Colonic mucosa (tissue), 4 donors: ENCODE measurements at regions not wholly inside any gene's neighbourhood (a gene's known extent, or its start where the extent isn't known, plus 50 kb on each side); places are given as distances from the start of the nearest gene placed in this dataset.

Experiments
- DNase-seq: peaks from one replicate; pipeline ENCODE4 v3.0.0-alpha.2; 2020
- H3K27ac ChIP-seq: fragments of 200-600 bp; one replicate; pipeline ENCODE4 v1.8.0; 2021
- H3K27me3 ChIP-seq: fragments of 200-600 bp; one replicate; pipeline ENCODE4 v1.8.0; 2021
- H3K36me3 ChIP-seq: fragments of 200-600 bp; one replicate; pipeline ENCODE4 v1.8.0; 2021
- H3K4me1 ChIP-seq: fragments of 200-600 bp; one replicate; pipeline ENCODE4 v1.8.0; 2021; ENCODE audit warnings: mild to moderate bottlenecking
- H3K4me3 ChIP-seq: fragments of 200-600 bp; one replicate; pipeline ENCODE4 v1.8.0; 2021
- H3K9ac ChIP-seq, 2 donors: one replicate each; pipeline ENCODE4 v1.7.0; 2013; ENCODE audit warnings: control low read depth in 2 of 2, low read depth in 2 of 2, low read length in 2 of 2
- H3K9me3 ChIP-seq: fragments of 200-600 bp; one replicate; pipeline ENCODE4 v1.8.0; 2021
- CTCF ChIP-seq: fragments of 200-600 bp; IDR thresholded peaks from one replicate; pipeline ENCODE4 v1.8.0; 2022; ENCODE audit warnings: antibody characterized with exemption, mild to moderate bottlenecking
- intact Hi-C: fragments of 100-400 bp; cut with DNase I; formaldehyde crosslinking; loops from one replicate; pipeline ENCODE4 v1.14.1; 2022
- donor health status: healthy.
- donor health status: DM: no; HTN: no; CAD: no.
- donor health status: DM: no; HTN: no; CAD: no.

DNA sequence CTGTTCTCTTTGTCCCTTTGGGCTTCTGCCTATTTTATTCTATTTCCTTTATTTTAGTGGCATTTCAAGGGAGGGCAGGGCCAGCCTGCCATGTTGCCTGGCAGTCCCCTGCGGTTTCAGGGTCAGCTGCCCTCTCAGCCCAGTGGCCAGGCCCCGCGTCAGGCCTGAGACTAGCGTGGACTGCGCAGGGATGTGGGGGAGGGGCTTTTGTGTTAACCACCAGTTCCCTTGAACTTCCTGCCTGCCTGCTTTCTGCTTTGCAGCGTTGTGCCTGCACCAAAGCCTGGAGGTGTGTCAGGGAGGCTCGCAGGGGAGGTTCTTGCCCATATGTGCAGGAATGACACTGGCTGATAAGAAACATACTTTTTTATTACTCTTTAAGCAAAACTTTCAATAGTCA lies 157.6 kb downstream of the SLC35B3 start:
- H3K9me3 ChIP-seq, result no peaks in the 10 kb centered on the region
- no peak for TF ChIP-seq CTCF
- no peak for DNase-seq

GRCh38 chr6:8276148-8276547 lies 159.2 kb downstream of the SLC35B3 start:
- DNase-seq, result no peak
- Histone ChIP-seq H3K27me3 (no peaks in the 10 kb centered on the region), H3K36me3 (no peaks in the 10 kb centered on the region), H3K27ac (no peak overlapping the region), H3K4me3 (no peak overlapping the region), H3K9ac (no peak overlapping the region), H3K4me1 (no peaks in the 10 kb centered on the region), H3K9me3 (no peaks in the 10 kb centered on the region)
- TF ChIP-seq CTCF, result no peak
- intact Hi-C loops, result no loop called here

More for the DNA sequence above, 157.6 kb downstream of the SLC35B3 start:
- no peak overlapping the region for H3K9ac ChIP-seq
- intact Hi-C loops, result no loop called here
- H3K4me3 ChIP-seq, result no peak overlapping the region
- no peak overlapping the region for H3K27ac ChIP-seq
- H3K36me3 ChIP-seq, result no peaks in the 10 kb centered on the region
- H3K4me1 ChIP-seq, result no peaks in the 10 kb centered on the region
- no peaks in the 10 kb centered on the region for H3K27me3 ChIP-seq

DNA sequence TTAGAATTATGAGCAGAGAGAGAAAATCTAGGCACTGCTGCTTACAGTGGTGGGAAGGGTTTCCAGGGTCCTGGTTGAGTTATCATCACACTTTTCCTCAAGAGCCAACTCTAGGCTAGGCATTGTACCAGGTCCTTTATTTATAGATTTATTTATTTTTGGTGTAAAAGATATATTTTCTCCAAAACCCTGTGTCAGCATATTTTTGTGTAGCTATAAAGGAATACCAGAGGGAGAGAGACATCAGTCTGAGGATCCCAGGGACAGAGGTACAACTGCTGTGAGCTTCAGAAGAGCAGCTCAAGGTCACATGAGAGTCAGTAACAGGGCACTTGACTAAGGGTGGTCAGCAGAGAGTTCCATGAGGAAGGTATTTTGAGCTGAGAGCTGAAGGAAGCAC lies 159.7 kb downstream of the SLC35B3 start:
- Histone ChIP-seq H3K9me3 (no peaks in the 10 kb centered on the region), H3K27me3 (no peaks in the 10 kb centered on the region), H3K9ac (no peak overlapping the region), H3K36me3 (no peaks in the 10 kb centered on the region), H3K4me1 (no peaks in the 10 kb centered on the region), H3K27ac (no peak overlapping the region), H3K4me3 (no peak overlapping the region)
- no peak for DNase-seq
- TF ChIP-seq CTCF, result no peak
- intact Hi-C loops, result no loop called here

- no peaks in the 10 kb centered on the region for H3K36me3 ChIP-seq
- no peaks in the 10 kb centered on the region for H3K4me1 ChIP-seq
- no peak for DNase-seq
- no peak overlapping the region for H3K4me3 ChIP-seq
- TF ChIP-seq CTCF, result no peak
- H3K27ac ChIP-seq, result no peak overlapping the region
- intact Hi-C loops, result no loop called here
- H3K9ac ChIP-seq, result no peak overlapping the region
- H3K27me3 ChIP-seq, result no peaks in the 10 kb centered on the region
- no peaks in the 10 kb centered on the region for H3K9me3 ChIP-seq
These were observed 161.1 kb downstream of the SLC35B3 start for GRCh38 chr6:8274226-8274625.

DNA sequence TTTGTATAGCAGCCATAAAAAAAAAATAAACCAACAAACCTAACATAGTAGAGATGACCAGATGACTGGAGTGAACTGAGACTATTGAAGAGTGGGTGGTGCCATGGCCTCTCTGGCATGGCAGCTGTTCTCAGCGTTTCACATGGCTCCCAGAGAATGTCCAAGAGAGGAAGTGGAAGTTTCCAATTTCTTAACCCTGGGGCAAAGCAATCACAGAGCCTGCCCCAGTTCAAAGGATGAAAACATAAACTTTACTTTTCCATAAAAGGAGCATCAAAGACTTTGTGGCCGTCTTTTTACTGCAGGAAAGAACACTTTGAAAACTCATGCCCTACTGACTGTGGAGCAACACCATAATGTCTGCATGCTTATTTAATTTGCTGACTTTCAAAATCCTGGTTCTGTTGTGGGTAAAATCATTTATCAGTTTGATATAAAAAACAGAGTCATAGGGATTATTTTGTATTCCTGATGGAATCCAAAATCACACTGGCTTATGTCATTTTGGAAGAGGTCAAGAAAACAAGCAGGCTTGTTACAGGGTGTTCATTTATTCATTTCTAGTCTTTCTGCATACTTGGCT lies 165.4 kb downstream of the SLC35B3 start:
- intact Hi-C loops, result no loop called here
- H3K9me3 ChIP-seq, result no peaks in the 10 kb centered on the region
- H3K4me1 ChIP-seq, result no peaks in the 10 kb centered on the region
- no peak overlapping the region for H3K27ac ChIP-seq
- no peak for DNase-seq
- no peaks in the 10 kb centered on the region for H3K27me3 ChIP-seq
- no peak overlapping the region for H3K9ac ChIP-seq
- no peak overlapping the region for H3K4me3 ChIP-seq
- TF ChIP-seq CTCF, result no peak
- no peaks in the 10 kb centered on the region for H3K36me3 ChIP-seq

DNA sequence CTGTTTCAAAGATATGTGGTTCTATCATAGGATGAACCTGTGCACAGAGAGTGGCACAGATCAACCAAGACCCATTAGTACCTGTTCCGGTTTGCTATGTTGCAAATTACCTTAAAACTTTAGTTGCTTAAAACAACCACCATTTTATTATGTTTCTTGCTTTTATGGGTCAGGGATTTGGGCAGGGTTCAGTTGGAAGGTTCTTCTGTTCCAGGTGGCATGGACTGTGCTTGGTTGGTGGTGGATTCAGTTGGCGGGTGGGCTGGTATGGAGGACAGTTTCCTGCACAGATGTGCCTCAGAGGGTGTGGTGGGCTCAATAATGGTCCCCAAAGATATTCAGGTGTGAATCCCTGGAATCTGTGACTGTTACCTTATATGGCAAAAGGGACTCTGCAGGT lies 166.3 kb downstream of the SLC35B3 start:
- intact Hi-C loops, result no loop called here
- H3K4me3 ChIP-seq, result no peak overlapping the region
- H3K36me3 ChIP-seq, result no peaks in the 10 kb centered on the region
- TF ChIP-seq CTCF, result no peak
- DNase-seq, result no peak
- no peaks in the 10 kb centered on the region for H3K4me1 ChIP-seq
- no peak overlapping the region for H3K27ac ChIP-seq
- no peak overlapping the region for H3K9ac ChIP-seq
- H3K27me3 ChIP-seq, result no peaks in the 10 kb centered on the region
- no peaks in the 10 kb centered on the region for H3K9me3 ChIP-seq
